Retina (tissue), 1 donor: ENCODE measurements at regions not wholly inside any gene's neighbourhood (a gene's known extent, or its start where the extent isn't known, plus 50 kb on each side); places are given as distances from the start of the nearest gene placed in this dataset.

Source experiments
- DNase-seq: peaks from one replicate; pipeline ENCODE4 v3.0.0-alpha.2; 2016

GRCh38 chr16:6492742-6493141, 839.9 kb upstream of the RBFOX1 start:
- no peak for DNase-seq

DNA sequence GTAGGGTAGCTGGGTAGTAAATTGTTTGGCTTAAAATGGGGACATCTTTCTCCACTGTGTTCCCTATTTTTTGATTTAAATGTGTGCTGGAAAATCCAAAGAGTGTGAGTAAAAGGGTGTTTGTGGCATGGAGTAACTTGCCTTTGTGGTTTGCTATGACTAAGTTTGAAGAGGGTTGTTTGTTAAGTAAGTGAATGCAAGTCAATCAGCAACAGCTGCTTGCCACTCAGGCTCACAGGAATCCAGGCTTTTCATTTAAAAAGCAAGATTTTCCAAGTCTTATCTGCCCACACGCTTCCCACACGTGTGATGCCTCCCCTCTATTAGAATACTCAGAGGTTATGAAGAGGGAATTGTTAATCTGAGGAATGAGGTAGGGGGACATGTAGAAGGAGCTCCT, 847.7 kb upstream of the RBFOX1 start:
- DNase-seq, result no peak

DNA sequence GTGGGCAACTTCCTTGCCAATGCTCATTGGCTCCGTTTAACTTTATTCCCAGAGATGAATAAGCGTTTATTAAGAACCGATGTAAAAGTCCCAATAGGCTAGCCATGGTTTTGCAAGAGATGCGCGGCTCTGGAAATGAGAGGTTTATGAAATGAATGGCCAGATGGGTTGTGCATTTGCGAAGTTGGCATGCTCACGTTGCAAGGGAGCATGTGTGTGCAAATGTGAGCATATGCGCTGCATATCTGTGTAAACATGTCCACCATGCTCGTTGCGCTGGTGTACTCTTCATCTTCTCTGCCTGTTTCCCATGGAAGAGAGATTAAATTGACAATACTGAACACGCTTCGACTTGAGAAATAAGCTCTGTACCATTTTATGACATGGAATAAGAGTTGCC, 848.6 kb upstream of the RBFOX1 start:
- no peak for DNase-seq

DNA sequence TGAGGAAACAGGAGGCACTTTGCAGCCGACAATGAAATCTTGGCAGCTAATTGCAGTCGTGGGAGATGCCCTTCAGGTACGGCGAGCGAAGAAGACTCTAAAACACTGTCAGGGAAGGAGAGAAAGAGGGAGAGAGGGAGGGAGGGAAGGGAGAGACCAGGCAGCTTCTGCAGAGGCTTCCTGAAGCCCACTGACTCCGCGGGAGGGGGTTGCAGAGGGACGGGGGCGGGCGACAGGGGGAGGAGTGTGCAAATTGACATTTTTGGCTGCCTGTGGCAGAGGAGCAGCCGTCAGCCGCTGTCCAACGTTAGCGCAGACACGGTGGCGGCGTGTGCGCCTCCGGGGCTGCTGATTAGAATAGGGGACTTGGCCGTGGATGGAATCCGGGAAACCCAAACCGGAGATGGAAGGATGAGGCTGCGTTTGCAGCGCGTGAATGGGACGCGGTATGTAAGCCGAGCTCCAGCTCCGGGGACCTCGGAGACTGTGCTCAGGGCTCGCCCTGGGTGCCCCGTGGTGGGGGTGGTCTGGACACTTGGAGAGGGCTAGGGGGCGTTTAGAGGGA, 849.1 kb upstream of the RBFOX1 start:
- no peak for DNase-seq

DNA sequence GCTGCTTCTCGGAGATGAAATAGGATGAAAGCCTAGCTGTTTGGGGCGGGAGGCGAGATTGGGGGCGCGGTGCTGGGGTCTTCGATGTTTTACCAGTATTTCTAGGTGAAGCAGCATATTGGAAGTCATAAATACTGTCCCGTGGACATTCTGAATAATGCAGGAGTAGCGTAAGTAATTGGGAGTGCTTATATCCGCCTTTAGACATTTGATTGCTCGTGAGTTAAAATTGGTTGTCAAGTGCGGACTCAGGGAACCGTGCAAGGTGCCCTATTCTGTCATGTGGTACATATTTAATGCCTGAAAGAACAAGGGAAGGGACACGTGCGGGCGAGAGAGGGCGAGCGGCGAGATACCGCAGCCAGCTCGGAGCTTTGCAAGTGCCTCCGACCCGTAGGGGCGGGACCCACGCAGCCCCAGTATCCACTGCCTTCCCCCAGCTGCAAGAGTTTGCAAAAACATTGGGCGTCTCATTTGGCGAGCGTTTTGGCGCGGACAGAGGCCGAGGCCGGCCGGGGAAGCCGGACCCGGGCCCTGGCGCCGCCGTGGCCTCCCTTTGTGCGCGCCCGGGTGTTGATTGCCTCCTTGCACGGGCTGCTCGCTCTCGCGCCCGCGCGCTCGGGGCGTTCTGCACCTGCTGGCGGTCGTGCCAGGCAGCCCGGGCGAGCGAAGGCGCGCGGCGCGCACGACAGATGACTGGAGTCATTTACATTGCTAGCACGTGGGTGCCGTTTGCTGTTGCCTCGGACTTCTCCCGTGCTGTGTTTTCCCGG, 849.8 kb upstream of the RBFOX1 start:
- DNase-seq, result peak; percentile 69

- no peak for DNase-seq
Measured at GRCh38 chr16:6481894-6482293, 850.8 kb upstream of the RBFOX1 start.

GRCh38 chr16:6453742-6454141, 878.9 kb upstream of the RBFOX1 start:
- no peak for DNase-seq

DNA sequence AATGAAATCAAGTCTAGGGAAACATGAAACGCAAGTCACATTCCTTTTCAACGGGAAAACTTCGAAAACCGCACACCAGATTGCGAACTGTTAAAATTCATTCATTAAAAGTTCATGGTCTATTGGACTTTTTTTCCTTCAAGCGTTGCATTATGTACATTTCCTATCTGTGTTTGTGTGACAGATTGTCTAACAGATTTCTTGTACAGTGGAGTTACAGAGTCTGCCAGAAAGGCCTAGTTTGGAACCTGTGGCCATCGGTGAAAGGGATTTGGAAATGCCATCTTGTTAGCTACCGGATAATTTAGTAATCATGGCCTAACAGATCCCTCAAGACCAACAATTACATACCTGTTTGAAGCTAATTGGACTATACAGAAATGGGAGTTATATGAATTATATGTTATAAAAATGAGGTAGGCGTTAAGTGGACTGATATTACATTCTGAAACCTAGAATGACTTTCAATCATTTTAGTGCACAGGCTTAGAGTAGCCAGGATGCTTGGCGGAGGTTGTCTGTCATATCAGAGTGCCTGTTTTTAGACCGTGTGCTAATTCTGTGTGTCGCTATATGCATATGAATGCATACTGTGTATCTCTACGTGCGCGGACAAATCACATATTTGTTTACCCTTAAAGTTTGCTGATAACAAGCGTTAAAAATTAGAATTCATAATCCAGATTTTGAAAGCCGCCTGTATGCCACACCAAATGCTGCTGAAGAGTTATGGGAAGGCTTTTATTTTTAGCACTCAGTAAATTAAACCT, 885.4 kb upstream of the RBFOX1 start:
- no peak for DNase-seq

GRCh38 chr16:6446370-6446769, 886.3 kb upstream of the RBFOX1 start:
- DNase-seq, result no peak

DNA sequence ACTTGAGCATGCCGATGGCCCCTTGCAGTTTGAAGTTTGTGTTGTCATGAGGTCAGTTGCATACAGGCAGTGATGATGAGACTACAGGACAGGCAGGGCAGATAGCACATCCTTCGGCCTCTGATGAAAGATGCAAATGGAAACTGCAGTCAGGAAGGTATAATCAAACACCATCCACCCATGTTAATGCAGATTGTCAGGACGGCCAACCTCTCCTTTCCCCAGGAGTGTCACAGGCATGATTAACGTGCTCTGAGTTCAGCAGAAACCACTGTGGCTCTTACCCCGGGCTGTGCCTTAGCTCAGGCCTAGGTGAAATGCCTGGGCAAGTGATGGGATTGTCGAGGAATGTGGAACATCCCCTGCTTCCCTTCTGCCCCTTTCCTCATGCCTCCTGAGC, 893.5 kb upstream of the RBFOX1 start:
- no peak for DNase-seq

- DNase-seq, result no peak
Measured at GRCh38 chr16:6428861-6429260, 903.8 kb upstream of the RBFOX1 start.

- DNase-seq, result no peak
Measured at GRCh38 chr16:6427621-6428020, 905.0 kb upstream of the RBFOX1 start.

GRCh38 chr16:6407596-6407995, 925.0 kb upstream of the RBFOX1 start:
- no peak for DNase-seq

DNA sequence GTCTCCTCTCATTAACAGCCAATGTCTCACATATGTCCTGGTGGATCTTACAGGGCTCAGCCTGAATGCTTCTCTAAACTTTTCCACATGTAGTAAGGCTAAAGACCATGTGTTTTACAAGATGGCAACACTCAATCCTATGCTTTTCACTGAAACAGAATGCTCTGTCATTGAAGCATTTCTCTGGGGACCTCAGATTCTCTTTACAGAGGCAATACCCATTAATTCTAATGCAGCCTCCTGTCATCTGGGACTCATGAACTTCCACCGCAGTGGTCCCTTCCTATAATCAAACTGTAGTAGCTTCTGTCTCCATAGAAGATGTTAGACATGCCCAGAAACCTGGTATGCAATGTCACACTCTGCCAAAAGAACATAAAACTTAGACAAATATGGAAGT, 926.6 kb upstream of the RBFOX1 start:
- DNase-seq, result no peak

DNA sequence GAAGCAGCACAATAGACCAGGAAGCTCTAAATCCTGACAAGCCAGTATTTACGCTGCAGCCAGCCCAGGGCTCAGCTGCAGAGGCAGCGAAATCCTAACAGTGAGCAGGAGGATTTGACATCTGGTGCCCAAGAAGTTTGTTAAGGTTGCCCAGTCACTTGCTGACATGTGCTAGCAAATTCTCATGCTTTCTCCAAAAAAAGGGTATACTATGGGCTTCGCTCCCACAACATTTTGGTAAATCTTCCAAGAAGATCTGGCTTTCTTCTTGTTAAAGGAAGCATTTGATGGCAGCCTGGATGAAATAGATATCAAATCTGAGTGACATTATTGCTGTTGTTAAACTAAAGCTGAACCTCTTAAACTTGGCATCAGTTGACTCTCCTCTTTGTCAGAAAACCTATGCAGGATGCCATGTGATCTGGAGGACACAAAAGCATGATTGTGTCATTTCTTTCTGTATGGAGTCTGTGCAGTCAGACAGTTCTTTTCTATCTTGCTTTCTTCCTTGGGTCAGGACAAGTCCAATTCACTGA, 949.7 kb upstream of the RBFOX1 start:
- no peak for DNase-seq

DNA sequence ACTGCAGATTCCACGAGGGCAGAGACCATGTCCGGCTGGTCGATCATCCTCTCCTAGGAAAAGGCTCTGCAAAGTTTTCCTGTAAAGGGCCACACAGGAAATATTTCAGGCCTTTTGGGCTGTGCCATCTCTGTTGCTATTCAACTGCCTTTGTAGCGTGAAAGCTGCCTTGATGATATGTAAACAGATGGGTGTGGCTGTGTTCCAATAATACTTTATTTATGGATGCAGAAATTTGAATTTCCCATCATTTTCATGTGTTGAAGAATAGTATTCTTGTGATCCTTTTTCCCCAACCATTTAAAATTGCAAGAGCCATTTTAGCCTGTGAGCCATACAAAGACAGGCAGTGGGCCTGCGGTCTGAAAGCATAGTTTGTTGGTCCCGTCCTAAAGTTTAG, 950.7 kb upstream of the RBFOX1 start:
- DNase-seq, result no peak

GRCh38 chr16:6377956-6378355, 954.7 kb upstream of the RBFOX1 start:
- no peak for DNase-seq

- peak; percentile 70 for DNase-seq
Measured at GRCh38 chr16:6375465-6376075, 957.1 kb upstream of the RBFOX1 start.

DNA sequence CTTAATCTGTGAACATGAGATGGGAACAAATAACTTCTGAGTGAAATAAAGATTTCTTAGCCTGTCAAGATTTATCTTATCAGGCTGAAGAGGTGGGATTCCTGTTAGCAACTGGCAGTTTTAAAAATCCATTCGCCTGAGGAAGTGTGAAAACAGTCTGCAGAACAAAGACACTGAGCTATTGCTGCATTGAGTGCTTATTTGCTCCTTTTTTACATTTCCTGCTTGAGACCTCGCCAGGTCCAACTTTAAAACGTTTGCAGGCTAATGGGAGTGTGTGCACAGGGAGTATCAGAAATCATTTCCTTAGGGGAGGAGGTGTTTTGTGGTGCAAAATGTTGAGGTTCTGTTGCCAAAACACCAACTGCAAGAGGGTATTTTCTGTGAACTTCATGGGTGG, 957.8 kb upstream of the RBFOX1 start:
- DNase-seq, result peak; percentile 34

GRCh38 chr16:6364846-6365245, 967.8 kb upstream of the RBFOX1 start:
- no peak for DNase-seq

DNA sequence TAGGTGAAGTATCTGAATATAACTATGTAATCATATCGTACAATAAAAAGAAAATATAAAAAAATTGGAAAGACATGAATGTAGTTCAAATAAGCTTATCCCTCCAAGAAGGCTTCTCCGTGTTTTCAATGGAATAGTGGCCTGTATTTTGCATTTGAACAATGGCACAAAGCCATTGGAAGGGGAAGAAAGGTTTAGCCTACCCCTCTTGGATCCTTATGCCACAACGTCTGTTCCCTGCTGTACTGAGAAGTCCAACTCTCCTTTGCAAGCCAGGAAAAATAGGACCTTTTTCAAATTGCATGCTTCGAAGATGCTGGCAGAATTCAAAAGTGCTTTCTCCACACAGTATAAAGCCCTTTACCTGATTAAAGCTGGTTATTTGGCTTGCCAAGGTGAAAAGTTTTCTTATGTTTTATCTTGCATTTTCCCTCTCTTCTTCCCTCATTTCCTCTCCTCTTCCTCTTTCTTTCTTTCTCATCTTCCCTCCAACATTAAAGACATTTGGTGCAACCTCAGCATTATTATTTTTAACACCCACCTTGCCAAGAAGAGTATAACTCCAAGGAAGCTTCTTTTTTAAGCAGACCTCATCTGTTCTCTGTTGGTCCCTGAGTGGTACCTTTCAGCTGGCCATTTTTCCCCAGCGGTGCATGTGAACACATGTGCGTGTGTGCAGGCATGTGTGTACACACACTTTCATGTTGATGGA, 968.6 kb upstream of the RBFOX1 start:
- no peak for DNase-seq

GRCh38 chr16:6363396-6363795, 969.2 kb upstream of the RBFOX1 start:
- DNase-seq, result no peak

DNA sequence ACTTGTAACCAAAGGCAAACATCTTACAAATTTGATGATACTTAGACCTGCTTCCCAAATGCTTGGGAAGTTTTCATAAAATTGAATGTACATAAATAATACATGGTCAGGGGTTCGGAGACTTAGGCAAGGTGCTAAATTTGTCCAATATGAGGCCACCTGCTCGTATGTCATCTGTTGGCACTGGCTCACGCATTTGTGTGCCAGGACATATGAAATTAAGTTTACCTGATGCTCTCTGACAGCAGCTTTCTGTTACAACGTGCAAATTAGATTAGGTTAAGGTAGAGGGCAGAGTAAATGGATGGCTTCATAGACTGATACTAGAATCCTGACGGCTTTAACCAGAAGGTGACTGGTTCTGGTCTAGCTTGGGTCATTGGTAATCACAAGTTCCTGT, 970.3 kb upstream of the RBFOX1 start:
- DNase-seq, result no peak
